B cell (primary cell): ENCODE measurements at regions not wholly inside any gene's neighbourhood (a gene's known extent, or its start where the extent isn't known, plus 50 kb on each side); places are given as distances from the start of the nearest gene placed in this dataset.

Source experiments
- ATAC-seq: fragments of 200-7000 bp; cut with Tn5 transposase; one replicate; pipeline ENCODE4 v1.10.0; 2021; ENCODE audit warnings: low read depth, mild to moderate bottlenecking, moderate number of reproducible peaks, moderate library complexity
- CTCF ChIA-PET: fragments of 350-600 bp; sonication (Branson Sonifier 250); formaldehyde crosslinking; loops from one replicate; lab custom pipeline; 2021; ENCODE audit warnings: antibody characterized with exemption, inconsistent platforms; lab: Charles Lee
- POLR2A ChIA-PET: fragments of 350-600 bp; sonication (Branson Sonifier 250); formaldehyde crosslinking; loops from one replicate; lab custom pipeline; 2021; ENCODE audit warnings: antibody characterized with exemption; lab: Charles Lee
- DNase-seq: peaks from one replicate; pipeline ENCODE4 v3.0.0; 2013
- H2AFZ ChIP-seq: 2 replicates; pipeline ENCODE4 v1.6.1; 2012; ENCODE audit warnings: mild to moderate bottlenecking, low read depth, low read length; ENCODE audit not compliant: insufficient read depth, poor library complexity, severe bottlenecking
- H3K27ac ChIP-seq, 2 donors: 1 replicate in 1 of 2; 2 replicates in 1 of 2; pipeline ENCODE4 v1.5.1; 2012 to 2013; ENCODE audit warnings: low read length in 2 of 2, mild to moderate bottlenecking in 2 of 2, moderate library complexity in 1 of 2
- H3K27me3 ChIP-seq, 4 experiments: fragments of 200-600 bp in 1 of 4; sonication (generic) in 1 of 4; replicated peaks in 1 of 4; 1 replicate in 2 of 4; 2 replicates in 2 of 4; pipeline versions ENCODE4 v1.6.1 to v1.7.0; 2013 to 2016; ENCODE audit warnings: low read length in 3 of 4, mild to moderate bottlenecking in 2 of 4, mixed read lengths in 1 of 4, moderate library complexity in 1 of 4; ENCODE audit not compliant: insufficient read depth in 4 of 4, control insufficient read depth in 3 of 4; ENCODE audit errors: control extremely low read depth in 1 of 4
- H3K36me3 ChIP-seq, 2 experiments: replicated peaks in 1 of 2; 1 replicate in 1 of 2; 2 replicates in 1 of 2; pipeline versions ENCODE4 v1.6.1 to v1.7.1; 2013; ENCODE audit warnings: low read length in 1 of 2; ENCODE audit not compliant: insufficient read depth in 2 of 2, control insufficient read depth in 1 of 2; ENCODE audit errors: control extremely low read depth in 1 of 2, extremely low read depth in 1 of 2
- H3K4me1 ChIP-seq, 2 donors: fragments of 200-600 bp in 1 of 2; sonication (generic) in 1 of 2; 1 replicate in 1 of 2; 2 replicates in 1 of 2; pipeline versions ENCODE4 v1.5.1 to v1.6.1; 2013 to 2017; ENCODE audit warnings: low read length in 2 of 2; ENCODE audit not compliant: control insufficient read depth in 2 of 2, insufficient read depth in 2 of 2
- H3K4me2 ChIP-seq: replicated peaks from 2 replicates; pipeline ENCODE3; 2012; ENCODE audit warnings: mild to moderate bottlenecking, low read depth, low read length; ENCODE audit not compliant: poor library complexity, severe bottlenecking
- H3K4me3 ChIP-seq, 5 experiments: fragments of 200-600 bp in 1 of 5; sonication (generic) in 1 of 5; 1 replicate in 3 of 5; 2 replicates in 2 of 5; pipeline versions ENCODE4 v1.5.1 to v1.7.0; 2011 to 2016; ENCODE audit warnings: low read length in 4 of 5, mild to moderate bottlenecking in 4 of 5, low read depth in 2 of 5, control low read depth in 1 of 5, moderate library complexity in 1 of 5; ENCODE audit not compliant: insufficient read depth in 1 of 5; ENCODE audit errors: control extremely low read depth in 1 of 5, extremely low read depth in 1 of 5
- H3K79me2 ChIP-seq: fragments of 200-600 bp; sonication (generic); one replicate; pipeline ENCODE4 v1.6.0; 2016; ENCODE audit warnings: low read length; ENCODE audit not compliant: control insufficient read depth, insufficient read depth
- H3K9ac ChIP-seq: fragments of 200-600 bp; sonication (generic); 2 replicates; pipeline ENCODE4 v1.6.1; 2017; ENCODE audit warnings: mild to moderate bottlenecking, low read length, moderate library complexity
- H3K9me3 ChIP-seq, 3 donors: one replicate each; pipeline versions ENCODE4 v1.6.1 to v1.7.1; 2013; ENCODE audit warnings: low read length in 2 of 3; ENCODE audit not compliant: control insufficient read depth in 2 of 3, insufficient read depth in 1 of 3; ENCODE audit errors: control extremely low read depth in 1 of 3
- H4K20me1 ChIP-seq: 2 replicates; pipeline ENCODE4 v1.6.0; 2012; ENCODE audit warnings: mild to moderate bottlenecking, low read length; ENCODE audit not compliant: insufficient read depth, control insufficient read depth, poor library complexity, severe bottlenecking
- H3K27ac Mint-ChIP-seq: one replicate; pipeline ENCODE4 v1.8.0; 2021; ENCODE audit warnings: mixed read lengths
- H3K27me3 Mint-ChIP-seq: one replicate; pipeline ENCODE4 v1.8.0; 2021; ENCODE audit warnings: mixed read lengths
- H3K4me1 Mint-ChIP-seq: one replicate; pipeline ENCODE4 v1.8.0; 2021; ENCODE audit warnings: mixed read lengths
- H3K4me3 Mint-ChIP-seq: one replicate; pipeline ENCODE4 v1.8.0; 2021; ENCODE audit warnings: mixed read lengths
- H3K9me3 Mint-ChIP-seq: one replicate; pipeline ENCODE4 v1.8.0; 2022; ENCODE audit warnings: mixed read lengths; ENCODE audit not compliant: insufficient read depth
- CTCF ChIP-seq: fragments of 200-600 bp; IDR thresholded peaks from one replicate; pipeline ENCODE4 v1.8.0; 2022; ENCODE audit warnings: antibody characterized with exemption, mild to moderate bottlenecking
- EZH2 ChIP-seq: IDR thresholded peaks from 2 replicates; pipeline ENCODE4 v1.6.1; 2012; ENCODE audit warnings: borderline replicate concordance, low read depth, mild to moderate bottlenecking, moderate library complexity, low read length; ENCODE audit not compliant: insufficient read depth, poor library complexity, severe bottlenecking
- WGBS: methylation state at CpG from one replicate; pipeline ENCODE4 v1.1.5; 2013; ENCODE audit warnings: missing lambda C conversion rate; ENCODE audit not compliant: insufficient coverage; 5-methylcytosine and 5-hydroxymethylcytosine counted together
- intact Hi-C: fragments of 100-400 bp; cut with micrococcal nuclease; formaldehyde crosslinking; loops from one replicate; pipeline ENCODE4 v1.10.0; 2022

GRCh38 chr10:26952094-26952493 lies 91.3 kb upstream of the ABI1 start:
- TF ChIP-seq EZH2 (no peak), CTCF (no peak)
- H2AFZ ChIP-seq, result no peak overlapping the region
- H3K4me1 ChIP-seq, result no peaks in the 10 kb centered on the region
- no peak overlapping the region for H3K27ac ChIP-seq
- peaks cover 0 to 4% (median 0%) of the 10 kb centered on the region in 3 donors for H3K9me3 ChIP-seq
- peaks cover 6% of the 10 kb centered on the region for H3K9me3 Mint-ChIP-seq
- H3K4me3 ChIP-seq, result no peak overlapping the region
- H3K4me1 Mint-ChIP-seq, result no peaks in the 10 kb centered on the region
- DNase-seq (no peak), ATAC-seq (no peak)
- WGBS, result 73% methylated on average over 2 of the region's 3 CpGs
- CTCF ChIA-PET, result no interaction called here
- no peak overlapping the region for H3K27ac Mint-ChIP-seq
- no peaks in the 10 kb centered on the region for H3K79me2 ChIP-seq
- H3K36me3 ChIP-seq, result no peaks in the 10 kb centered on the region
- H3K4me3 Mint-ChIP-seq, result no peak overlapping the region
- no peaks in the 10 kb centered on the region for H4K20me1 ChIP-seq
- no peaks in the 10 kb centered on the region for H3K27me3 ChIP-seq
- H3K9ac ChIP-seq, result no peak overlapping the region
- no peak overlapping the region for H3K4me2 ChIP-seq
- intact Hi-C loops, result no loop called here
- POLR2A ChIA-PET, result no interaction called here
- peaks cover 9% of the 10 kb centered on the region for H3K27me3 Mint-ChIP-seq

DNA sequence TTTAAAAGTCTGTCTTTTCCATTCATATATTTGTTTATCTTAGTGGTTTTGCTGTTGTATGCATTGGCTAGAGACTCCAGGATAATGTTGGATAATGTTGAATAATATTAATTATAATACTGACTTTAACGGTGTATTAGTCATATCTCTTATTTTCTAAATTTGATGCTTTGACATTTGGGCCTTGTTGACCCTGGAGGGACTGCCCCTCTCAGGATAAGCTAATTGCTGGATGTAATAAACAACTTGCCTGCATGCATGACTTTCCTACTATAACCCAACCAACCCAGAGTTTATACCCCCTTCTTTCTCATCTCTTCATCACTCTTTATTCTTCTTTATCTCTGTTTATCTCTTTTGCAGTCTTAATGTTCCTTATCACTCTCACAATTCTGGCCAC lies 90.9 kb upstream of the ABI1 start:
- Histone ChIP-seq H3K9ac (no peak overlapping the region), H4K20me1 (no peaks in the 10 kb centered on the region), H3K4me3 (no peak overlapping the region), H2AFZ (no peak overlapping the region), H3K27ac (no peak overlapping the region), H3K9me3 (peaks cover 0 to 4% (median 0%) of the 10 kb centered on the region in 3 donors), H3K4me1 (no peaks in the 10 kb centered on the region), H3K4me2 (no peak overlapping the region), H3K79me2 (no peaks in the 10 kb centered on the region), H3K36me3 (no peaks in the 10 kb centered on the region), H3K27me3 (no peaks in the 10 kb centered on the region)
- intact Hi-C loops, result no loop called here
- WGBS, result no CpG with 5 or more reads among the region's 1 CpG
- H3K4me1 Mint-ChIP-seq, result no peaks in the 10 kb centered on the region
- H3K27ac Mint-ChIP-seq, result no peak overlapping the region
- ChIA-PET CTCF (no interaction called here), POLR2A (no interaction called here)
- peaks cover 6% of the 10 kb centered on the region for H3K9me3 Mint-ChIP-seq
- TF ChIP-seq EZH2 (no peak), CTCF (no peak)
- no peak for ATAC-seq
- no peak overlapping the region for H3K4me3 Mint-ChIP-seq
- DNase-seq, result no peak
- H3K27me3 Mint-ChIP-seq, result peaks cover 9% of the 10 kb centered on the region
